ENCODE measurements at regions not wholly inside any gene's neighbourhood (a gene's known extent, or its start where the extent isn't known, plus 50 kb on each side); places are given as distances from the start of the nearest gene placed in this dataset.

GRCh38 chr1:38173157-38173831 is 126.7 kb upstream of the POU3F1 start:
- no peak for ATAC-seq
- intact Hi-C loops (cut with micrococcal nuclease), result no loop called here
- DNase-seq, result no peak
- H3K27me3 ChIP-seq (ENCODE audit: control insufficient read depth in 2 of 2, insufficient read depth in 2 of 2, low read length in 2 of 2), result no peaks in the 10 kb centered on the region
- no peak overlapping the region for H3K4me3 Mint-ChIP-seq
- ChIA-PET POLR2A (no interaction called here), CTCF (interaction anchor here (0.6 kb wide), 1 partner anchor 1038 kb away, joined by 3 read pairs; no protein-coding TSS in a partner anchor)
- H3K27ac Mint-ChIP-seq, result no peak overlapping the region
- no peaks in the 10 kb centered on the region for H3K9me3 ChIP-seq (ENCODE audit: control insufficient read depth in 2 of 3, low read length in 3 of 3)
- H3K4me1 ChIP-seq (ENCODE audit: control insufficient read depth in 2 of 2, insufficient read depth in 2 of 2, low read length in 2 of 2), result no peaks in the 10 kb centered on the region
- H3K27me3 Mint-ChIP-seq, result peaks cover 0 to 10% (median 0%) of the 10 kb centered on the region in 5 donors
- H3K4me1 Mint-ChIP-seq, result no peaks in the 10 kb centered on the region
- no peaks in the 10 kb centered on the region for H3K36me3 Mint-ChIP-seq
- H3K27ac ChIP-seq (ENCODE audit: low read depth, low read length), result no peak overlapping the region
- peaks cover 0 to 2% (median 0%) of the 10 kb centered on the region in 11 donors for H3K9me3 Mint-ChIP-seq
- H3K4me3 ChIP-seq (ENCODE audit: low read length), result no peak overlapping the region
- no peaks in the 10 kb centered on the region for H3K36me3 ChIP-seq (ENCODE audit: control insufficient read depth in 2 of 3, insufficient read depth in 3 of 3, low read length in 3 of 3)

GRCh38 chr1:38169121-38169520 is 122.5 kb upstream of the POU3F1 start:
- Mint-ChIP-seq H3K4me3 (no peak overlapping the region), H3K9me3 (no peaks in the 10 kb centered on the region), H3K36me3 (no peaks in the 10 kb centered on the region), H3K27me3 (peaks cover 0 to 25% (median 21%) of the 10 kb centered on the region in 5 donors), H3K4me1 (no peaks in the 10 kb centered on the region), H3K27ac (no peak overlapping the region)
- Histone ChIP-seq H3K4me1 (ENCODE audit: control insufficient read depth in 2 of 2, insufficient read depth in 2 of 2, low read length in 2 of 2) (no peaks in the 10 kb centered on the region), H3K27ac (ENCODE audit: low read depth, low read length) (no peak overlapping the region), H3K4me3 (ENCODE audit: low read length) (no peak overlapping the region), H3K27me3 (ENCODE audit: control insufficient read depth in 2 of 2, insufficient read depth in 2 of 2, low read length in 2 of 2) (no peaks in the 10 kb centered on the region), H3K9me3 (ENCODE audit: control insufficient read depth in 2 of 3, low read length in 3 of 3) (no peaks in the 10 kb centered on the region), H3K36me3 (ENCODE audit: control insufficient read depth in 2 of 3, insufficient read depth in 3 of 3, low read length in 3 of 3) (no peaks in the 10 kb centered on the region)
- ChIA-PET CTCF (no interaction called here), POLR2A (no interaction called here)
- ATAC-seq (no peak), DNase-seq (no peak)
- intact Hi-C loops (cut with micrococcal nuclease), result no loop called here

GRCh38 chr1:38168365-38168764 is 121.8 kb upstream of the POU3F1 start:
- no peak overlapping the region for H3K4me3 ChIP-seq (ENCODE audit: low read length)
- no peaks in the 10 kb centered on the region for H3K36me3 Mint-ChIP-seq

GRCh38 chr1:38166461-38166860 is 119.9 kb upstream of the POU3F1 start:
- H3K27me3 Mint-ChIP-seq, result peaks cover 3 to 38% (median 30%) of the 10 kb centered on the region in 5 donors
- ChIA-PET CTCF (no interaction called here), POLR2A (no interaction called here)
- no peak for ATAC-seq
- no peaks in the 10 kb centered on the region for H3K4me1 Mint-ChIP-seq
- H3K36me3 ChIP-seq (ENCODE audit: control insufficient read depth in 2 of 3, insufficient read depth in 3 of 3, low read length in 3 of 3), result no peaks in the 10 kb centered on the region
- H3K27ac Mint-ChIP-seq, result no peak overlapping the region
- intact Hi-C loops (cut with micrococcal nuclease), result no loop called here
- no peak for DNase-seq
- no peaks in the 10 kb centered on the region for H3K9me3 Mint-ChIP-seq
- H3K27ac ChIP-seq (ENCODE audit: low read depth, low read length), result no peak overlapping the region
- H3K27me3 ChIP-seq (ENCODE audit: control insufficient read depth in 2 of 2, insufficient read depth in 2 of 2, low read length in 2 of 2), result no peaks in the 10 kb centered on the region
- no peaks in the 10 kb centered on the region for H3K36me3 Mint-ChIP-seq
- no peak overlapping the region for H3K4me3 Mint-ChIP-seq
- no peak overlapping the region for H3K4me3 ChIP-seq (ENCODE audit: low read length)
- H3K4me1 ChIP-seq (ENCODE audit: control insufficient read depth in 2 of 2, insufficient read depth in 2 of 2, low read length in 2 of 2), result no peaks in the 10 kb centered on the region
- H3K9me3 ChIP-seq (ENCODE audit: control insufficient read depth in 2 of 3, low read length in 3 of 3), result no peaks in the 10 kb centered on the region

More at GRCh38 chr1:38168365-38168764, 121.8 kb upstream of the POU3F1 start:
- H3K4me1 Mint-ChIP-seq, result no peaks in the 10 kb centered on the region
- no peak overlapping the region for H3K27ac Mint-ChIP-seq
- intact Hi-C loops (cut with micrococcal nuclease), result no loop called here
- peaks cover 0 to 31% (median 28%) of the 10 kb centered on the region in 5 donors for H3K27me3 Mint-ChIP-seq
- no peaks in the 10 kb centered on the region for H3K9me3 Mint-ChIP-seq
- H3K27ac ChIP-seq (ENCODE audit: low read depth, low read length), result no peak overlapping the region
- POLR2A ChIA-PET, result no interaction called here
- ATAC-seq (no peak), DNase-seq (no peak)
- no peaks in the 10 kb centered on the region for H3K9me3 ChIP-seq (ENCODE audit: control insufficient read depth in 2 of 3, low read length in 3 of 3)
- no peak overlapping the region for H3K4me3 Mint-ChIP-seq
- H3K36me3 ChIP-seq (ENCODE audit: control insufficient read depth in 2 of 3, insufficient read depth in 3 of 3, low read length in 3 of 3), result no peaks in the 10 kb centered on the region
- CTCF ChIA-PET, result no interaction called here
- H3K27me3 ChIP-seq (ENCODE audit: control insufficient read depth in 2 of 2, insufficient read depth in 2 of 2, low read length in 2 of 2), result no peaks in the 10 kb centered on the region
- H3K4me1 ChIP-seq (ENCODE audit: control insufficient read depth in 2 of 2, insufficient read depth in 2 of 2, low read length in 2 of 2), result no peaks in the 10 kb centered on the region

GRCh38 chr1:38153778-38154470 is 107.3 kb upstream of the POU3F1 start:
- Mint-ChIP-seq H3K4me1 (no peaks in the 10 kb centered on the region), H3K36me3 (peaks cover 0 to 5% (median 0%) of the 10 kb centered on the region in 5 donors), H3K4me3 (no peak overlapping the region), H3K27me3 (peaks cover 10 to 45% (median 29%) of the 10 kb centered on the region in 5 donors), H3K27ac (no peak overlapping the region), H3K9me3 (peaks cover 0 to 13% (median 5%) of the 10 kb centered on the region in 11 donors)
- Histone ChIP-seq H3K36me3 (ENCODE audit: control insufficient read depth in 2 of 3, insufficient read depth in 3 of 3, low read length in 3 of 3) (no peaks in the 10 kb centered on the region), H3K4me1 (ENCODE audit: control insufficient read depth in 2 of 2, insufficient read depth in 2 of 2, low read length in 2 of 2) (no peaks in the 10 kb centered on the region), H3K4me3 (ENCODE audit: low read length) (no peak overlapping the region), H3K9me3 (ENCODE audit: control insufficient read depth in 2 of 3, low read length in 3 of 3) (no peaks in the 10 kb centered on the region), H3K27ac (ENCODE audit: low read depth, low read length) (no peak overlapping the region), H3K27me3 (ENCODE audit: control insufficient read depth in 2 of 2, insufficient read depth in 2 of 2, low read length in 2 of 2) (no peaks in the 10 kb centered on the region)
- no peak for ATAC-seq
- DNase-seq, result no peak
- ChIA-PET CTCF (no interaction called here), POLR2A (no interaction called here)
- intact Hi-C loops (cut with micrococcal nuclease), result no loop called here

- Histone ChIP-seq H3K4me1 (ENCODE audit: control insufficient read depth in 2 of 2, insufficient read depth in 2 of 2, low read length in 2 of 2) (no peaks in the 10 kb centered on the region), H3K9me3 (ENCODE audit: control insufficient read depth in 2 of 3, low read length in 3 of 3) (no peaks in the 10 kb centered on the region), H3K4me3 (ENCODE audit: low read length) (no peak overlapping the region), H3K36me3 (ENCODE audit: control insufficient read depth in 2 of 3, insufficient read depth in 3 of 3, low read length in 3 of 3) (no peaks in the 10 kb centered on the region), H3K27ac (ENCODE audit: low read depth, low read length) (no peak overlapping the region), H3K27me3 (ENCODE audit: control insufficient read depth in 2 of 2, insufficient read depth in 2 of 2, low read length in 2 of 2) (no peaks in the 10 kb centered on the region)
- Mint-ChIP-seq H3K36me3 (peaks cover 0 to 5% (median 0%) of the 10 kb centered on the region in 5 donors), H3K27ac (no peak overlapping the region), H3K9me3 (peaks cover 0 to 13% (median 5%) of the 10 kb centered on the region in 11 donors), H3K4me1 (no peaks in the 10 kb centered on the region), H3K4me3 (no peak overlapping the region), H3K27me3 (peaks cover 10 to 46% (median 33%) of the 10 kb centered on the region in 5 donors)
- intact Hi-C loops (cut with micrococcal nuclease), result no loop called here
- ATAC-seq (no peak), DNase-seq (no peak)
- ChIA-PET CTCF (no interaction called here), POLR2A (no interaction called here)
These were observed 106.6 kb upstream of the POU3F1 start for GRCh38 chr1:38153066-38153777.
